Caco-2 (cell line): ENCODE measurements at regions not wholly inside any gene's neighbourhood (a gene's known extent, or its start where the extent isn't known, plus 50 kb on each side); places are given as distances from the start of the nearest gene placed in this dataset.

Experiments used
- BruUV-seq: library from RNA; stranded (reverse); fragments of 400-500 nt; replicated peaks from 2 replicates; lab custom pipeline; 2021; lab: Mats Ljungman, UMichigan
- CTCF ChIA-PET: fragments of 300-600 bp; sonication (Branson Sonifier 250); formaldehyde crosslinking; loops from one replicate; lab custom pipeline; 2022; ENCODE audit warnings: antibody characterized with exemption; lab: Charles Lee
- POLR2A ChIA-PET: fragments of 300-600 bp; sonication (Branson Sonifier 250); formaldehyde crosslinking; loops from one replicate; lab custom pipeline; 2022; ENCODE audit warnings: antibody characterized with exemption; lab: Charles Lee
- DNase-seq, 2 experiments: peaks; one replicate each; pipeline versions ENCODE4 v3.0.0 to v3.0.0-alpha.2; 2020 to 2022
- H3K27me3 ChIP-seq: replicated peaks from 2 replicates; pipeline ENCODE4 v1.6.0; 2011; ENCODE audit warnings: low read length; ENCODE audit not compliant: control insufficient read depth, insufficient read depth
- H3K36me3 ChIP-seq: 2 replicates; pipeline ENCODE4 v1.5.1; 2011; ENCODE audit warnings: low read length; ENCODE audit not compliant: control insufficient read depth, insufficient read depth
- H3K4me1 ChIP-seq: fragments of 250-450 bp; sonication (Bioruptor Pico); 2 replicates; pipeline ENCODE4 v1.5.1; 2020; ENCODE audit warnings: mild to moderate bottlenecking
- H3K4me3 ChIP-seq: 2 replicates; pipeline ENCODE4 v1.5.1; 2011; ENCODE audit warnings: low read depth, mild to moderate bottlenecking, control low read depth, low read length
- H3K9me3 ChIP-seq: fragments of 250-450 bp; sonication (Bioruptor Pico); 2 replicates; pipeline ENCODE4 v1.5.1; 2020; ENCODE audit warnings: mild to moderate bottlenecking, moderate library complexity
- H3K27ac Mint-ChIP-seq: one replicate; pipeline ENCODE4 v1.8.0; 2022; ENCODE audit warnings: mixed read lengths; ENCODE audit not compliant: unreplicated experiment
- H3K27me3 Mint-ChIP-seq: one replicate; pipeline ENCODE4 v1.8.0; 2022; ENCODE audit warnings: mixed read lengths; ENCODE audit not compliant: insufficient read depth, unreplicated experiment
- H3K36me3 Mint-ChIP-seq: one replicate; pipeline ENCODE4 v1.8.0; 2022; ENCODE audit warnings: mild to moderate bottlenecking, mixed read lengths; ENCODE audit not compliant: insufficient read depth, unreplicated experiment
- H3K4me1 Mint-ChIP-seq: one replicate; pipeline ENCODE4 v1.8.0; 2022; ENCODE audit warnings: low read depth, mixed read lengths; ENCODE audit not compliant: unreplicated experiment
- H3K4me3 Mint-ChIP-seq: one replicate; pipeline ENCODE4 v1.8.0; 2022; ENCODE audit warnings: mild to moderate bottlenecking, moderate library complexity, mixed read lengths; ENCODE audit not compliant: unreplicated experiment
- H3K9me3 Mint-ChIP-seq: one replicate; pipeline ENCODE4 v1.8.0; 2022; ENCODE audit warnings: mixed read lengths; ENCODE audit not compliant: unreplicated experiment
- CTCF ChIP-seq, 2 experiments: fragments of 200-600 bp in 1 of 2; IDR thresholded peaks; 1 replicate in 1 of 2; 2 replicates in 1 of 2; pipeline versions ENCODE4 v1.5.1 to v1.8.0; 2011 to 2022; ENCODE audit warnings: antibody characterized with exemption in 1 of 2, control low read depth in 1 of 2, inconsistent platforms in 1 of 2, low read depth in 1 of 2, low read length in 1 of 2, mild to moderate bottlenecking in 1 of 2, moderate library complexity in 1 of 2; ENCODE audit not compliant: insufficient read depth in 1 of 2, severe bottlenecking in 1 of 2, unreplicated experiment in 1 of 2
- intact Hi-C: fragments of 100-400 bp; cut with micrococcal nuclease; formaldehyde crosslinking; loops from one replicate; pipeline ENCODE4 v1.10.0; 2022; ENCODE audit not compliant: unreplicated experiment

GRCh38 chr11:110038201-110038600 is 55.0 kb upstream of the ZC3H12C start:
- no peak for TF ChIP-seq CTCF (IDR thresholded peaks at IDR 0.05; ENCODE audit: insufficient read depth in 1 of 2, low read depth in 1 of 2, low read length in 1 of 2, severe bottlenecking in 1 of 2, unreplicated experiment in 1 of 2)
- intact Hi-C loops = no loop called here
- ChIA-PET CTCF (no interaction called here), POLR2A (no interaction called here)
- Histone ChIP-seq H3K4me3 (no peak overlapping the region), H3K4me1 (no peaks in the 10 kb centered on the region), H3K9me3 (no peaks in the 10 kb centered on the region; the same call in 1 of the 2 replicates), H3K36me3 (no peaks in the 10 kb centered on the region), H3K27me3 (no peaks in the 10 kb centered on the region)
- no peaks in the 10 kb centered on the region for H3K9me3 Mint-ChIP-seq
- H3K4me1 Mint-ChIP-seq = peaks cover under 1% of the 10 kb centered on the region
- BruUV-seq = no TSS peak
- no peak overlapping the region for H3K4me3 Mint-ChIP-seq
- H3K27me3 Mint-ChIP-seq = peaks cover 7% of the 10 kb centered on the region
- DNase-seq = no peak
- H3K36me3 Mint-ChIP-seq = no peaks in the 10 kb centered on the region
- no peak overlapping the region for H3K27ac Mint-ChIP-seq
